SK-MEL-5 (cell line): ENCODE measurements at regions not wholly inside any gene's neighbourhood (a gene's known extent, or its start where the extent isn't known, plus 50 kb on each side); places are given as distances from the start of the nearest gene placed in this dataset.
"Not testable (repeated sequence)": the region's sequence is repeated elsewhere in the genome, so short reads cannot be mapped to it uniquely, and the experiment has no call there.

Source experiments
- DNase-seq: peaks from one replicate; pipeline ENCODE4 v3.0.0-alpha.2; 2016; ENCODE audit warnings: low read depth, low spot score
- in situ Hi-C: cut with HindIII; loops from 2 replicates; pipeline ENCODE4 v1.10.0; 2016; ENCODE audit warnings: low sequenced_read_pairs, high pct_unique_total_duplicates, low pct_unique_long_range_greater_than_20kb

GRCh38 chr9:129455151-129455995, 165.5 kb downstream of the C9orf50 start:
- DNase-seq, result no peak
- in situ Hi-C loops, result no loop called here

GRCh38 chr9:129454467-129455067, 166.3 kb downstream of the C9orf50 start:
- in situ Hi-C loops, result no loop called here

GRCh38 chr9:129453734-129454133, 167.2 kb downstream of the C9orf50 start:
- no peak for DNase-seq
- in situ Hi-C loops, result no loop called here

More at GRCh38 chr9:129454467-129455067, 166.3 kb downstream of the C9orf50 start:
- DNase-seq, result no peak

GRCh38 chr9:129451669-129452068, 169.2 kb downstream of the C9orf50 start:
- peak; percentile 40 for DNase-seq
- in situ Hi-C loops, result no loop called here

GRCh38 chr9:129451089-129451656, 169.7 kb downstream of the C9orf50 start:
- no peak for DNase-seq
- in situ Hi-C loops, result no loop called here

GRCh38 chr9:129449066-129449465, 171.8 kb downstream of the C9orf50 start:
- in situ Hi-C loops, result no loop called here

GRCh38 chr9:129446828-129447550, 173.9 kb downstream of the C9orf50 start:
- in situ Hi-C loops, result no loop called here
- peak; percentile 59 for DNase-seq

More at GRCh38 chr9:129449066-129449465, 171.8 kb downstream of the C9orf50 start:
- no peak for DNase-seq

- DNase-seq, result no peak
- in situ Hi-C loops, result no loop called here
Measured at GRCh38 chr9:129445794-129446306, 175.1 kb downstream of the C9orf50 start.

GRCh38 chr9:129443515-129444164, 177.3 kb downstream of the C9orf50 start:
- in situ Hi-C loops, DNase-seq: not testable (repeated sequence)

GRCh38 chr9:129442803-129443511, 177.9 kb downstream of the C9orf50 start:
- peak; percentile 49 for DNase-seq
- in situ Hi-C loops, result no loop called here

GRCh38 chr9:129441852-129442251, 179.0 kb downstream of the C9orf50 start:
- DNase-seq, result no peak
- in situ Hi-C loops, result no loop called here

GRCh38 chr9:129440435-129441186, 180.3 kb downstream of the C9orf50 start:
- in situ Hi-C loops, result no loop called here
- no peak for DNase-seq

- in situ Hi-C loops, result no loop called here
Measured at GRCh38 chr9:129439242-129439641, 181.7 kb downstream of the C9orf50 start.

GRCh38 chr9:129437626-129438323, 183.1 kb downstream of the C9orf50 start:
- DNase-seq, result no peak
- in situ Hi-C loops, result no loop called here

More at GRCh38 chr9:129439242-129439641, 181.7 kb downstream of the C9orf50 start:
- DNase-seq, result no peak

- DNase-seq, result no peak
- in situ Hi-C loops, result no loop called here
Measured at GRCh38 chr9:129436751-129437625, 183.9 kb downstream of the C9orf50 start.
